Head of caudate nucleus (tissue), 42 donors: ENCODE measurements at regions not wholly inside any gene's neighbourhood (a gene's known extent, or its start where the extent isn't known, plus 50 kb on each side); places are given as distances from the start of the nearest gene placed in this dataset.

Experiments used
- DNase-seq, 42 donors: peaks; one replicate each; pipeline versions ENCODE4 v3.0.0 to v3.0.0-alpha.2; 2020 to 2021; ENCODE audit warnings: mixed read lengths in 7 of 42
- intact Hi-C: fragments of 100-400 bp; cut with DNase I; formaldehyde crosslinking; loops from one replicate; pipeline ENCODE4 v1.15.0; 2022

DNA sequence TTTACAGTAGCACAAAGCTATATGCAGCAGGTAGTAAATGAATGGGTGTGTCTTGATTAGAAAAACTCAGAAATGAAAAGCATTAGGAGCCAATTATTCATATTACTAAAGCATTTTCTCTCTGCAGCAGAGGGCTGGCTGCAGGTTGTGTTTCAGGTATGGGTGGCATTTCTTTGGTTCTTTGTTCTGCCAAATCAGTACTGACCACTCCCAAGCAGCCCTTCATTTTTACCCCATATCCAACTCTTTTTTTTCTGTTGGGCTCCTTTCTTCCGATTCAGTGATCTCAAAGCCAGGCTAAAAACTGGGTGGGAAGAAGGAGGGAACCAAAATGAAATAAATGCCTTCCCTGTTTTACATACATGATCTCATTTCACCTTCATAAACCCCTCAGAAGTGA lies 162.3 kb downstream of the SPRY1 start:
- intact Hi-C loops: no loop called here
- no peak for DNase-seq

DNA sequence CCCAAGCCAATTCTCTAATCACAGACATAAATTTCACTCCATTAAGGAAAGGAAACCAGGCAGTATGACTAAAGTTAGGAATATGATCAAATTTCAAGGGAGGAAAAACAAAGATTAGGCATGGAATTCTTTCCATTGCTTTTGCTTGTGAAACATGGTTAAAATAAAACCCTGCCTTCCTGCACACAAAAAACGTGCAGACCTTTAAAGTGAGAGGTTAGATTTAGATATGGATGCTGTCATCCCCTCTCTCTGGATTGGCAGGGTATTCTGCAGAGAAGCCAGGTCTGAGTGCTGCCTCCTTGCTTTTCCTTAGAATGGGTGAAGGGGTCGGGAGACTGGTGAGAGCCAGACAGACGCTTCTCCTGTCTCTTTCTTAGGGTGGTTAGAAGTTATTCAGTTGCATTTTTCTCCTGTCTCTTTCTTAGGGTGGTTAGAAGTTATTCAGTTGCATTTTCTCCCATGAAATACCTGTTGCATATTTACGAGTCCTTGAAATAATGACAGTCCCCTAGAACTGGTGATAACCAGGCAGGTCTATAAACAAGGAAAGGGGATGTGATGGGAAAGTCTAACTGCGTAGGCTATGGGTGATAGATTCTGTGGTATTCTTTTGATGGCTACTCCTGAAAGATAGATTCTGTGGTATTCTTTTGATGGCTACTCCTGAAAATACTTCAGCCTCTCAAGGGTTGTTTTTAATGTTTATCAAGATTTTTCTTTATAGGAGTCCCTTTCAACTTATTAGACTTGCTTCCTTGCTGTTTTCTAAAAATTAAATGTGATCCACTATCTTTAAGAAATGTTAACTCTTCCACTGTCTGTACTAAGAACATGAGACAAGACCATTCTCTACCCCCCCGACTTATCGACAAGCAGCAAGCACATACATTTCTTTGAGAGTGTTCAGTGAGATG lies 163.6 kb downstream of the SPRY1 start:
- intact Hi-C loops: no loop called here

GRCh38 chr4:123561525-123561924 lies 164.9 kb downstream of the SPRY1 start:
- DNase-seq: no peak
- intact Hi-C loops: no loop called here

More for the DNA sequence above, 163.6 kb downstream of the SPRY1 start:
- DNase-seq: no peak

GRCh38 chr4:123562994-123563750 lies 166.6 kb downstream of the SPRY1 start:
- intact Hi-C loops: no loop called here
- DNase-seq: no peak

GRCh38 chr4:123564758-123565346 lies 168.3 kb downstream of the SPRY1 start:
- DNase-seq: peak in 12 of 42 donors; percentile 22 to 61 (median 43)

GRCh38 chr4:123568936-123569335 lies 172.3 kb downstream of the SPRY1 start:
- DNase-seq: no peak
- intact Hi-C loops: no loop called here

More at GRCh38 chr4:123564758-123565346, 168.3 kb downstream of the SPRY1 start:
- intact Hi-C loops: no loop called here

GRCh38 chr4:123569541-123569940 lies 172.9 kb downstream of the SPRY1 start:
- DNase-seq: no peak
- intact Hi-C loops: no loop called here

- DNase-seq: peak in 9 of 42 donors; percentile 7 to 64 (median 42)
- intact Hi-C loops: no loop called here
These were observed 177.4 kb downstream of the SPRY1 start for GRCh38 chr4:123573866-123574508.

- DNase-seq: no peak
- intact Hi-C loops: no loop called here
These were observed 178.7 kb downstream of the SPRY1 start for GRCh38 chr4:123575291-123575690.

GRCh38 chr4:123577225-123577906 lies 180.8 kb downstream of the SPRY1 start:
- intact Hi-C loops: no loop called here
- DNase-seq: no peak

- no peak for DNase-seq
- intact Hi-C loops: no loop called here
These were observed 181.9 kb downstream of the SPRY1 start for GRCh38 chr4:123578276-123579029.

DNA sequence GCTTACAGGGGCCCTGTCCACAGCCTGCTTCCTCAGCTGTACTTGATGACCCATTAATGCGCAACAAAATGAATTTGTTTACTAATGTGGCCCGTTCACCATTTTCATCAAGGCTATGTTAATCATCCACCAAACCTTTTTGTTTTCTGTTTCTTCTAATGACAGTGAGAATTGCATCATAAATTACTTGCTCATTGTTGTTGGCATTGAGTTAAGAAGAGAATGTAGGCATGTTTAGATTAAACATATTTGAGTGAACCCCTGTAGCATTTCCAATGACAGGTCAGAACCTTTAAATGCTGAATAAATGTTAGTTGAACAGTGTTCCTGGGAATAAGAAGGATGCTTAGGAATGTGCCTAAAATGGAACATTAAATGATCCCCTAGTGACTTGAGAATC lies 183.4 kb downstream of the SPRY1 start:
- intact Hi-C loops: no loop called here
- no peak for DNase-seq

DNA sequence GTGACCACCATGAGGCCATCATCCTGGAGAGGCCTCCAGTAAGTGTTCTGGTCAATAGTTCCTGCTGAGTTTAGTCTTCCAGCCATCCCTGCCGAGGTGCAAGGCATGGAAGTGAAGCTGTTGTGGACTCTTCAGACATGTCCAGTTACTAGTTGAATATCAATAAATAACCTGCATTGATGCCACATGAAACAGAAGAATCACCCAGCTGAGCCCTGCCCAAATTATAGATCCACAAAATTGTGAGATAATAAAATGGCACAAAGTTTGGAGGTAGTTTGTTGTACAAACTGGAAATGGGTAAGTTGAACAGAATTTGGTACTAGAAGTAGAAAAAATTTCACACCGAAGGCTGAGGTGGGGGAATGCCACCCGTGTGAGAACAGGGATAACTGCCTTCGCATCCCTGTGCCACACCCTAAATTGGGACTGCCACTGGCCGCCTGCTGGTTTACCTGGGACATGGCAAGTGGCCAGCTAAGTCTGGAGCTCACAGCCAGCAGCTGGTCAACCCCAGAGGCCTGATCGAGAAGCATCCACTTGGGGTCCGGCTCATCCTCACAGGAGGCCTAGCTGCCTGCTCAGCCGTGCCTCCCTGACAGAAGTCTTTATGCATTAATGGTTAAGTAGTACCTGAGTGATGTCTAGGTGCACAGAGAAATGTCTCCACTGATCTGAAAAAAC lies 184.5 kb downstream of the SPRY1 start:
- DNase-seq: no peak
- intact Hi-C loops: no loop called here

DNA sequence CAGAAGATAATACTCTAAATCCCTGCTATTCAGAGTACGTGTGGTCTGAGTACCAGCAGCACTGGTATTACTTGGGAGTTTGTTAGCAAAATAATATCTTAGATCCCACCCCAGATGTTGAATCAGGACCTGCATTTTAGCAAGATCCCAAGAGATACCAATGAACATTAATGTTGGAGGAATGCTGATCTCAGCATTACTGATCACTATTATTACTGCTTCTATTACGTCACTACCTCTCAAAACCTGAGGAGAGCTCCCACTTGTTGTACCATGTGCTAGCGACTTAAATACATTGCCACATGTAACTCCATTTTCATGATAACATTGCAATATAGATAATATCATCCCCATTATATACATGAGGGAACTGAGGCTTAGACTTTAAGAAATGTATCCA lies 185.2 kb downstream of the SPRY1 start:
- DNase-seq: no peak
- intact Hi-C loops: no loop called here

DNA sequence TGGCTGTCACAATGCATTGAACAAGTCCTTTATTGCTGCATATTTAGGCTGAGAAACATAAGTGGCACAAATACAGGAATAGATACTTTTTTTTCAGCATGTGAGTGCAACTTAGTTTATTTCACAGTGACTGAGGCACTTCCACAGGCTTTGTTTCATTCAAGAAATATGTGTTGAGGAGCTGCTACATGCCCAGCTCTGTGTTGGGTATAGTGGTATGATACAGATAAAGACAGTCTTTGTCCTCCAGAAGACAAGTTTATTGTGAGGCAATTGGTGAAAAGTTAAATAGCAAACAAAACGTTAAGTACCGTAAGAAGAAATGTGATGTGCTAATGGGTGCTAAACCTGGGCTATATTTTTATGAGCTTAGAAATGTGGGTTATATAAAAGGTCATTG lies 186.4 kb downstream of the SPRY1 start:
- intact Hi-C loops: no loop called here

DNA sequence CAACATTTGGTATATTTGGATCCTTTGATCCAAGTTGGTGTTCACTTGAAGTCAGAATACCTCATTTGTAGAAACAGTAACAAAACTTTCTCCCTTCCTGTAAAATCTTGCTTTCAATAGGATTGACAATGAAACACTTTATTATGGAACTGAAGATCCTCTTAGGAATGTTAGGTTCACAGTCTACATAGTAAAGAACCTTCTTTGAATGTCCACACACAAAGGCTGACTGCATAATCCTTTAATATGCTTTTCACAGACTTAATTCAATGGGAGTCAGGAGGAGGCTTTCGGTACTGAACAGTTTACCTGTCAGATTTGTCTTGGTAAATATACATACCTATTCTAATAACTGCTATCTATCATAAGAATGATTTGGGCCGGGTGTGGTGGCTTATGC lies 188.5 kb downstream of the SPRY1 start:
- no peak for DNase-seq
- intact Hi-C loops: no loop called here

More for the DNA sequence above, 186.4 kb downstream of the SPRY1 start:
- DNase-seq: no peak

DNA sequence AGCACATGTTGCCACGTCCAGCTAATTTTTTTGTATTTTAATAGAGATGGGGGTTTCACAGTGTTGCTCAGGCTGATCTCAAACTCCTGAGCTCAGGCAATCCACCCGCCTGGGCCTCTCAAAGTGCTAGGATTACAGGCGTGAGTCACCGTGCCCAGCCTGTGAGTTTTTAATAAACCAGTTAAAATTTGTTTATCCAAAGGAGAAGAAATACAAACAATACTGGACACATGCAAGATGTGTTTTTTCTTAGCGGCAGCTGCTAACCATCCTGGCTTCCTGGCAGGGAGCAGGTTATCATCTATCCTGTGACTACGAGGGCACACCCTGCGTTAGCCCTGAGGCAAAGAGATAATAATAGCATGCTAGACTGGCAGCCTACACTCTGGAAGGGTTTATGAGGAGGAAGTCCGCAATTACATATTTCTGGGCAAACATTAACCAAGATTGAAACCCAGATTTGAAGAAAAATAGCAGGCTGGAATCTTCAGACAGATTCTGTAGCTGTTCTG lies 191.4 kb downstream of the SPRY1 start:
- DNase-seq: no peak
- intact Hi-C loops: no loop called here
